Rectal smooth muscle tissue (tissue), 1 donor: ENCODE measurements at regions not wholly inside any gene's neighbourhood (a gene's known extent, or its start where the extent isn't known, plus 50 kb on each side); places are given as distances from the start of the nearest gene placed in this dataset.

Experiments
- H3K27ac ChIP-seq: one replicate; pipeline ENCODE4 v1.7.0; 2013; ENCODE audit warnings: low read depth, low read length, inconsistent platforms
- H3K27me3 ChIP-seq: one replicate; pipeline ENCODE4 v1.7.0; 2013; ENCODE audit warnings: low read length; ENCODE audit not compliant: control insufficient read depth, insufficient read depth
- H3K36me3 ChIP-seq: one replicate; pipeline ENCODE4 v1.7.0; 2013; ENCODE audit warnings: low read length; ENCODE audit not compliant: control insufficient read depth, insufficient read depth
- H3K4me1 ChIP-seq: one replicate; pipeline ENCODE4 v1.7.0; 2013; ENCODE audit warnings: low read length; ENCODE audit not compliant: control insufficient read depth, insufficient read depth
- H3K4me3 ChIP-seq: one replicate; pipeline ENCODE4 v1.7.0; 2013; ENCODE audit warnings: low read length
- H3K9ac ChIP-seq: one replicate; pipeline ENCODE4 v1.7.0; 2013; ENCODE audit warnings: low read length

GRCh38 chr13:108156749-108157148 is 58.6 kb downstream of the LIG4 start:
- Histone ChIP-seq H3K36me3 (no peaks in the 10 kb centered on the region), H3K9ac (no peak overlapping the region), H3K27me3 (no peaks in the 10 kb centered on the region), H3K4me1 (no peaks in the 10 kb centered on the region), H3K27ac (no peak overlapping the region), H3K4me3 (no peak overlapping the region)

- H3K36me3 ChIP-seq, result no peaks in the 10 kb centered on the region
- H3K27me3 ChIP-seq, result no peaks in the 10 kb centered on the region
- no peak overlapping the region for H3K4me3 ChIP-seq
- no peaks in the 10 kb centered on the region for H3K4me1 ChIP-seq
- no peak overlapping the region for H3K27ac ChIP-seq
- no peak overlapping the region for H3K9ac ChIP-seq
Measured at GRCh38 chr13:108155185-108156106, 59.9 kb downstream of the LIG4 start.

- no peak overlapping the region for H3K27ac ChIP-seq
- no peaks in the 10 kb centered on the region for H3K4me1 ChIP-seq
- H3K36me3 ChIP-seq, result no peaks in the 10 kb centered on the region
- no peak overlapping the region for H3K4me3 ChIP-seq
- no peak overlapping the region for H3K9ac ChIP-seq
- no peaks in the 10 kb centered on the region for H3K27me3 ChIP-seq
Measured at GRCh38 chr13:108154421-108154858, 60.9 kb downstream of the LIG4 start.

GRCh38 chr13:108146642-108147041 is 68.7 kb downstream of the LIG4 start:
- Histone ChIP-seq H3K36me3 (no peaks in the 10 kb centered on the region), H3K4me3 (no peak overlapping the region), H3K9ac (no peak overlapping the region), H3K4me1 (no peaks in the 10 kb centered on the region), H3K27ac (no peak overlapping the region), H3K27me3 (no peaks in the 10 kb centered on the region)

- Histone ChIP-seq H3K27ac (no peak overlapping the region), H3K9ac (no peak overlapping the region), H3K27me3 (no peaks in the 10 kb centered on the region), H3K4me3 (no peak overlapping the region), H3K36me3 (no peaks in the 10 kb centered on the region), H3K4me1 (no peaks in the 10 kb centered on the region)
Measured at GRCh38 chr13:108142702-108143436, 72.5 kb downstream of the LIG4 start.

- H3K27ac ChIP-seq, result no peak overlapping the region
- H3K36me3 ChIP-seq, result no peaks in the 10 kb centered on the region
- H3K27me3 ChIP-seq, result no peaks in the 10 kb centered on the region
- H3K4me3 ChIP-seq, result no peak overlapping the region
- no peaks in the 10 kb centered on the region for H3K4me1 ChIP-seq
- H3K9ac ChIP-seq, result no peak overlapping the region
Measured at GRCh38 chr13:108137176-108137575, 78.2 kb downstream of the LIG4 start.

GRCh38 chr13:108127406-108127805 is 87.9 kb downstream of the LIG4 start:
- Histone ChIP-seq H3K4me3 (no peak overlapping the region), H3K9ac (no peak overlapping the region), H3K27me3 (no peaks in the 10 kb centered on the region), H3K36me3 (no peaks in the 10 kb centered on the region), H3K4me1 (no peaks in the 10 kb centered on the region), H3K27ac (no peak overlapping the region)

GRCh38 chr13:108126056-108126455 is 89.3 kb downstream of the LIG4 start:
- no peak overlapping the region for H3K4me3 ChIP-seq
- H3K36me3 ChIP-seq, result no peaks in the 10 kb centered on the region
- no peak overlapping the region for H3K27ac ChIP-seq
- H3K9ac ChIP-seq, result no peak overlapping the region
- H3K4me1 ChIP-seq, result no peaks in the 10 kb centered on the region
- H3K27me3 ChIP-seq, result no peaks in the 10 kb centered on the region

GRCh38 chr13:108121406-108121805 is 93.9 kb downstream of the LIG4 start:
- H3K9ac ChIP-seq, result no peak overlapping the region
- no peaks in the 10 kb centered on the region for H3K36me3 ChIP-seq
- H3K27ac ChIP-seq, result no peak overlapping the region
- no peaks in the 10 kb centered on the region for H3K4me1 ChIP-seq
- H3K4me3 ChIP-seq, result no peak overlapping the region
- no peaks in the 10 kb centered on the region for H3K27me3 ChIP-seq

- no peak overlapping the region for H3K27ac ChIP-seq
- no peak overlapping the region for H3K9ac ChIP-seq
- H3K4me1 ChIP-seq, result no peaks in the 10 kb centered on the region
- H3K27me3 ChIP-seq, result no peaks in the 10 kb centered on the region
- no peaks in the 10 kb centered on the region for H3K36me3 ChIP-seq
- no peak overlapping the region for H3K4me3 ChIP-seq
Measured at GRCh38 chr13:108120856-108121255, 94.5 kb downstream of the LIG4 start.

GRCh38 chr13:108120302-108120701 is 95.0 kb downstream of the LIG4 start:
- Histone ChIP-seq H3K4me3 (no peak overlapping the region), H3K4me1 (no peaks in the 10 kb centered on the region), H3K36me3 (no peaks in the 10 kb centered on the region), H3K9ac (no peak overlapping the region), H3K27ac (no peak overlapping the region), H3K27me3 (no peaks in the 10 kb centered on the region)

- no peak overlapping the region for H3K9ac ChIP-seq
- H3K27me3 ChIP-seq, result no peaks in the 10 kb centered on the region
- H3K4me3 ChIP-seq, result no peak overlapping the region
- H3K27ac ChIP-seq, result no peak overlapping the region
- H3K4me1 ChIP-seq, result no peaks in the 10 kb centered on the region
- no peaks in the 10 kb centered on the region for H3K36me3 ChIP-seq
Measured at GRCh38 chr13:108115738-108116137, 99.6 kb downstream of the LIG4 start.
